GM12892 (cell line): ENCODE measurements at regions not wholly inside any gene's neighbourhood (a gene's known extent, or its start where the extent isn't known, plus 50 kb on each side); places are given as distances from the start of the nearest gene placed in this dataset.

Source experiments
- POLR2A ChIP-seq: IDR thresholded peaks from 2 replicates; pipeline ENCODE4 v1.6.1; 2011; ENCODE audit warnings: low read depth, low read length, control low read depth
- POLR2AphosphoS5 ChIP-seq: IDR thresholded peaks from 2 replicates; pipeline ENCODE4 v1.6.1; 2011; ENCODE audit warnings: low read depth, low read length, control low read depth
- TAF1 ChIP-seq: IDR thresholded peaks from 2 replicates; pipeline ENCODE4 v1.6.1; 2011; ENCODE audit warnings: low read depth, mild to moderate bottlenecking, control low read depth, low read length, borderline replicate concordance

DNA sequence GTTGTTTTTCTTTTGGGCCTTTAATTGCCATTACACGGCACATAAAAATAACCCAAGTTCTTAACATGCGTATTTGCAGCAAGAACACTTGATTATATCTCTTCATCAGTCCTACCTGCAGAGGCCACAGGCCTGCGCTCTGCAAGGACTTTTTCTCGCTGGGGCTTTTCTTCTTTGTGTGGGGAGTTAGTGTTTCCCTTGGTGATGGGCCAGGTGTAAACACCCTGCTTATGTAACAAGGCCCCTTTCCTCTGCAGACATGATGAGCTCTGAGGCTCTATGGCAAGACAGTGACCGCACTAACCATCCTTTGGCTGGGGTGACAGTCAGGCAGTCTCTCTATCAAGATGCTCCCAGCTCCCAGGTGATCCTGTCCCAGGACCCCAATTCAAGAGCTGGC lies 97.8 kb upstream of the PCSK2 start:
- TF ChIP-seq POLR2A (no peak), POLR2AphosphoS5 (no peak), TAF1 (no peak)
